ENCODE measurements at regions not wholly inside any gene's neighbourhood (a gene's known extent, or its start where the extent isn't known, plus 50 kb on each side); places are given as distances from the start of the nearest gene placed in this dataset.

DNA sequence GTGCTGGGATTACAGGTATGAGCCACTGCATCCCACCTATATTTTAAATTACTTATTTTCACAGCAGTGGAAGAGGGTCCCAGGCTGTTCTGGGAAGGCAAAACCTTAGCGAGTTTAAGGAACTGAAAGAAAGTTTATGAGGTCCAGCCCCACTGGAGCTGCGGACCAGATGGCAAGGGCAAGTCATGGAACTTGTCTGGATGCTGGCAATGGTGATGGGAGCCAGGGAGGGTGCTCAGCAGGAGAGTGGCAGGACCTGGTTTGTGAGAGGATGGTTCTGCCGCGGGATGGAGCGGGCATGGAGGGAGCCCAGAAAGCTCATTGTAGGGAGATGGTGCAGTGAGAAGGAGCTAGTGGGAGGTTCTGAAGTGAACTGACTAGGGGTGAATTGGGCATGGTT, 50.6 kb upstream of the SLC45A1 start:
- Mint-ChIP-seq H3K36me3 (ENCODE audit: insufficient read depth) (no peaks in the 10 kb centered on the region), H3K27me3 (no peaks in the 10 kb centered on the region), H3K4me1 (ENCODE audit: low read depth) (peaks cover 13% of the 10 kb centered on the region), H3K27ac (peak overlapping the region; percentile 8), H3K9me3 (ENCODE audit: low read depth) (no peaks in the 10 kb centered on the region), H3K4me3 (ENCODE audit: low read depth) (no peak overlapping the region)
- TF ChIP-seq, protein P1, sequence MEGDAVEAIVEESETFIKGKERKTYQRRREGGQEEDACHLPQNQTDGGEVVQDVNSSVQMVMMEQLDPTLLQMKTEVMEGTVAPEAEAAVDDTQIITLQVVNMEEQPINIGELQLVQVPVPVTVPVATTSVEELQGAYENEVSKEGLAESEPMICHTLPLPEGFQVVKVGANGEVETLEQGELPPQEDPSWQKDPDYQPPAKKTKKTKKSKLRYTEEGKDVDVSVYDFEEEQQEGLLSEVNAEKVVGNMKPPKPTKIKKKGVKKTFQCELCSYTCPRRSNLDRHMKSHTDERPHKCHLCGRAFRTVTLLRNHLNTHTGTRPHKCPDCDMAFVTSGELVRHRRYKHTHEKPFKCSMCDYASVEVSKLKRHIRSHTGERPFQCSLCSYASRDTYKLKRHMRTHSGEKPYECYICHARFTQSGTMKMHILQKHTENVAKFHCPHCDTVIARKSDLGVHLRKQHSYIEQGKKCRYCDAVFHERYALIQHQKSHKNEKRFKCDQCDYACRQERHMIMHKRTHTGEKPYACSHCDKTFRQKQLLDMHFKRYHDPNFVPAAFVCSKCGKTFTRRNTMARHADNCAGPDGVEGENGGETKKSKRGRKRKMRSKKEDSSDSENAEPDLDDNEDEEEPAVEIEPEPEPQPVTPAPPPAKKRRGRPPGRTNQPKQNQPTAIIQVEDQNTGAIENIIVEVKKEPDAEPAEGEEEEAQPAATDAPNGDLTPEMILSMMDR (IDR thresholded peaks at IDR 0.05; ENCODE audit: unreplicated experiment), result no peak
- no peak for DNase-seq (ENCODE audit: low spot score, unreplicated experiment)

DNA sequence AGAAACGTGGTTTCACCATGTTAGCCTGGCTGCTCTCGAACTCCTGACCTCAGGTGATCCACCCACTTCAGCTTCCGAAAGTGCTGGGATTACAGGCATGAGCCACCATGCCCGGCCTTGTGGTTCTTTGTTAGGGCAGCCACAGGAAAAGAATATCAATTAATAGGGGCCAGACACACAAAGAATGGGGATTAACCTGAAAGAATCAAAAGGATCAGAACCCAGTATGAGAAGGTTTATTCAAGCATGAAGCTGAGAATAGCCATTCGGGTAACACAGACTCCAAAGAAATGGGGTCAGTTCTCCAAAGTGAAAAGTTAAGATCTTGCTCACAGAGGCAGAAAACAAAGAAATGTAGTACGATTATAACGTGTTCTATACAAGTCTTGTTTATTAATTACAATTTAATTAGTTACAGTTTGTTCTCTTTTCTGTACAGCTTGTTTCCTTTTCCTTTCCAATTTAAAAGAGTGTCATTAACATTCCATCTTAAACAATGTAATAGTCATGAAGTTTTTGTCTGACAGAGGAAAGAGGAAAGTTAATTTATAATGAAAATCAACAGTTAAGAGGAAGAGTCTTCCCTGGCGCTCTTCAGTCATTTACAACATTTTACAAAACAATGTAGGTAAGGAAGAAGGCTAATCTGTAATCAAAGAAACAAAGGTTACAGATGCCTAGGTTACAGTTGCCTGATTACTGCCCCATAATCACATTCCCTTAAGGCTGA, 51.3 kb upstream of the SLC45A1 start:
- TF ChIP-seq, protein P1 (IDR thresholded peaks at IDR 0.05; ENCODE audit: unreplicated experiment), result no peak
- Mint-ChIP-seq H3K36me3 (ENCODE audit: insufficient read depth) (no peaks in the 10 kb centered on the region), H3K27ac (no peak overlapping the region), H3K4me3 (ENCODE audit: low read depth) (no peak overlapping the region), H3K4me1 (ENCODE audit: low read depth) (peaks cover 13% of the 10 kb centered on the region), H3K9me3 (ENCODE audit: low read depth) (no peaks in the 10 kb centered on the region), H3K27me3 (no peaks in the 10 kb centered on the region)
- no peak for DNase-seq (ENCODE audit: low spot score, unreplicated experiment)

DNA sequence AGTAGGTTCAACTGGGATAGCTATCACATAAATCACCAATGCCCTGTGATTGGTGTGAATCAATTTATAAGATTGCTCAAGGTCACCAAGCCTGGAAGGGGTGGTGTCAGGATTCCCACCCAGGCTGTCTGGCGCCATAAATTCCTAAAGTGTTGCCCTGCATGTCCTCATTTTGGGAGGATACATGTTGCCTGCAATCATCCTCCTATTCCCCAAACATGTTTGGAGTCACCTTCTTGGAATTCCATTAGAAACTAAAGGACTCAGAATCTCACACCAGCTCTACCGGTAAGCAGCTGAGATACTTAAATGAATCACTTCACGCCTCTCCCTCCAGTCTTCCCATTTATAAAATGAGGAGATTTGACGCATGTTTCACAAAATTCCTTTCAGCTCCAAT, 54.1 kb upstream of the SLC45A1 start:
- Mint-ChIP-seq H3K4me1 (ENCODE audit: low read depth) (peaks cover 24% of the 10 kb centered on the region), H3K27me3 (no peaks in the 10 kb centered on the region), H3K4me3 (ENCODE audit: low read depth) (no peak overlapping the region), H3K9me3 (ENCODE audit: low read depth) (no peaks in the 10 kb centered on the region), H3K27ac (no peak overlapping the region), H3K36me3 (ENCODE audit: insufficient read depth) (no peaks in the 10 kb centered on the region)
- DNase-seq (ENCODE audit: low spot score, unreplicated experiment), result no peak
- TF ChIP-seq, protein P1 (IDR thresholded peaks at IDR 0.05; ENCODE audit: unreplicated experiment), result no peak

DNA sequence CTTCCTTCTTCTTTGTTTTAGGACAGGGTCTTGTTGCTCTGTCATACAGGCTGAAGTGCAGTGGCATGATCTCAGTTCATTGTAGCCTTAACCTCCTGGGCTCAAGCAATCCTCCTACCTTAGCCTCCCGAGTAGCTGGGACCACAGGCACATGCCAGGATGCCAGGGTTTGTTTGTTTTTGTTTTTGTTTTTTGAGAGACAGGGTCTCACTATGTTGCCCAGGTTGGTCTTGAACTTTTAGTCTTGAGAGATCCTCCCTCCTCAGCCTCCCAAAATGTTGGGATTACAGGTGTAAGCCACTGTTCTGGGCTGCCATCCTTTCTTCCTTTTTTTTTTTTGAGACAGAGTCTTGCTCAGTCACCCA, 56.5 kb upstream of the SLC45A1 start:
- no peak for DNase-seq (ENCODE audit: low spot score, unreplicated experiment)
- no peaks in the 10 kb centered on the region for H3K27me3 Mint-ChIP-seq
- H3K4me1 Mint-ChIP-seq (ENCODE audit: low read depth), result peaks cover 30% of the 10 kb centered on the region
- no peak overlapping the region for H3K4me3 Mint-ChIP-seq (ENCODE audit: low read depth)
- H3K9me3 Mint-ChIP-seq (ENCODE audit: low read depth), result no peaks in the 10 kb centered on the region
- H3K36me3 Mint-ChIP-seq (ENCODE audit: insufficient read depth), result no peaks in the 10 kb centered on the region
- TF ChIP-seq, protein P1 (IDR thresholded peaks at IDR 0.05; ENCODE audit: unreplicated experiment), result no peak
- no peak overlapping the region for H3K27ac Mint-ChIP-seq

DNA sequence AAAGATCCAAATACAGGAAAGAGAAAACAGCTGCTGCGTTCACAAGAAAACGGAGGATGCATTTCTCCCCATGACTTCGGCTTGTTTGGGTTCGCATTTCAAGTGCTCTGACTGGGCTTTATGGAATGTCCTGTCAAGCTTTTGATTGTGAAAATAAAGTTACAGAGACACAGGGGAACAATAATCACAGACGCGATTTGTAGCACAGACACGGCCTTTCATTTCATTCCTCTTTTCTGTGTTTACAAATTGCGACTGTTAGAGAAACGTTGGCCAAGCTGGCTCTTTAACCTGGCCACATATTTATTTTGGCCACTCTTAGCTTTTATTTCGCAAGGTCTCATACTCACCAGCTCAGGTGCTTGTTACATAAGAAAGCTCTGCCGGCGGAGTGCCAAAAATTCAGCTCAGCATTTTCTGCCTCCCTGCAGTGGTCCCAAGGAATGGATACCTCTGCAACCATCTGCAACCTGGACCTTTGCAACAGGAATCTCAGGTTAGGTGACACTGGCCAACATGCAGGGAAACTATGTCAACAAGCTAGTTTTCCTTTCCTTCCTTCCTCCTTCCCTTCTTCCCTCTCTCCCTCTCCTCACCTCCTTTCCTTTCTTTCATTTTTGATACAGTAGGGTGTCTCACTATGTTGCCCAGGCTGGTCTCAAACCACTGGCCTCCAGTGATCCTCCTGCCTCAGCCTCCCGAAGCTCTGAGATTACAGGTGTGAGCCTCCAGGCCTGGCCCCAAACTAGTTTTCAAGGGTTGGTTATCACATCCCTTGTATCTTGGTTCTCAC, 58.2 kb upstream of the SLC45A1 start:
- Mint-ChIP-seq H3K4me1 (ENCODE audit: low read depth) (peaks cover 33% of the 10 kb centered on the region), H3K27ac (peak overlapping the region; percentile 98), H3K4me3 (ENCODE audit: low read depth) (peak overlapping the region; percentile 26), H3K27me3 (no peaks in the 10 kb centered on the region), H3K9me3 (ENCODE audit: low read depth) (no peaks in the 10 kb centered on the region), H3K36me3 (ENCODE audit: insufficient read depth) (no peaks in the 10 kb centered on the region)
- DNase-seq (ENCODE audit: low spot score, unreplicated experiment), result no peak
- TF ChIP-seq, protein P1 (IDR thresholded peaks at IDR 0.05; ENCODE audit: unreplicated experiment), result no peak
